ENCODE measurements at regions not wholly inside any gene's neighbourhood (a gene's known extent, or its start where the extent isn't known, plus 50 kb on each side); places are given as distances from the start of the nearest gene placed in this dataset.

- no peak for TF ChIP-seq CTCF (conservative IDR thresholded peaks at IDR 0.05; ENCODE audit: low read depth)
- CTCF ChIA-PET, result no interaction called here
- DNase-seq (ENCODE audit: low spot score), result no peak
Observed at GRCh38 chr1:99445071-99445470, 180.8 kb downstream of the PLPPR4 start.

GRCh38 chr1:99445486-99445885 lies 181.2 kb downstream of the PLPPR4 start:
- no peak for TF ChIP-seq CTCF (conservative IDR thresholded peaks at IDR 0.05; ENCODE audit: low read depth)
- POLR2A ChIA-PET (ENCODE audit: low non-redundant PET), result no interaction called here
- DNase-seq (ENCODE audit: low spot score), result no peak
- H3K27ac ChIP-seq, result no peak overlapping the region
- CTCF ChIA-PET, result no interaction called here

More at GRCh38 chr1:99445071-99445470, 180.8 kb downstream of the PLPPR4 start:
- POLR2A ChIA-PET (ENCODE audit: low non-redundant PET), result no interaction called here
- no peak overlapping the region for H3K27ac ChIP-seq

- POLR2A ChIA-PET (ENCODE audit: low non-redundant PET), result no interaction called here
- H3K27ac ChIP-seq, result no peak overlapping the region
- CTCF ChIA-PET, result no interaction called here
- no peak for DNase-seq (ENCODE audit: low spot score)
- no peak for TF ChIP-seq CTCF (conservative IDR thresholded peaks at IDR 0.05; ENCODE audit: low read depth)
Observed at GRCh38 chr1:99447721-99448120, 183.4 kb downstream of the PLPPR4 start.

DNA sequence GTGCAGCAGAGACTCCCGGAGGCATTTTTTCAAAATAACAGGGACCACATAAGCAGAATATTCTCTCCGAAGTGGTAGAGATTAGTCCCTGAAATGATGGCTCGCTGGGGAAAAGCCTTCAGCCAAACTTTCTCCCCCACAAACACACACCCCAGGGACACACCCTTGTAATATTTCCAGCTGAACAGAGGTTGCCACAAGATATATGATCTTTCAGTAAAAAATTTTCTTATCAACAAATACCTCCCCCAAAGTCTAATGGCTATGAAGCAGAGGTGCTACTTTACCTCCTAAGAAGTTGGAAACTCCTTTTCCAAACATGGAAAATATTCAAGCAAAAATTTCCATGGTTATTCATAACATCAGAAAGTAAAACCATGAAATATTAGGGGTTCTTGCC lies 190.2 kb upstream of the PALMD start:
- TF ChIP-seq CTCF (conservative IDR thresholded peaks at IDR 0.05; ENCODE audit: low read depth), result no peak
- ChIA-PET POLR2A (ENCODE audit: low non-redundant PET) (no interaction called here), CTCF (no interaction called here)
- H3K27ac ChIP-seq, result no peak overlapping the region
- no peak for DNase-seq (ENCODE audit: low spot score)

GRCh38 chr1:99456536-99456935 lies 189.4 kb upstream of the PALMD start:
- ChIA-PET CTCF (no interaction called here), POLR2A (ENCODE audit: low non-redundant PET) (no interaction called here)
- no peak for TF ChIP-seq CTCF (conservative IDR thresholded peaks at IDR 0.05; ENCODE audit: low read depth)
- no peak overlapping the region for H3K27ac ChIP-seq
- no peak for DNase-seq (ENCODE audit: low spot score)

DNA sequence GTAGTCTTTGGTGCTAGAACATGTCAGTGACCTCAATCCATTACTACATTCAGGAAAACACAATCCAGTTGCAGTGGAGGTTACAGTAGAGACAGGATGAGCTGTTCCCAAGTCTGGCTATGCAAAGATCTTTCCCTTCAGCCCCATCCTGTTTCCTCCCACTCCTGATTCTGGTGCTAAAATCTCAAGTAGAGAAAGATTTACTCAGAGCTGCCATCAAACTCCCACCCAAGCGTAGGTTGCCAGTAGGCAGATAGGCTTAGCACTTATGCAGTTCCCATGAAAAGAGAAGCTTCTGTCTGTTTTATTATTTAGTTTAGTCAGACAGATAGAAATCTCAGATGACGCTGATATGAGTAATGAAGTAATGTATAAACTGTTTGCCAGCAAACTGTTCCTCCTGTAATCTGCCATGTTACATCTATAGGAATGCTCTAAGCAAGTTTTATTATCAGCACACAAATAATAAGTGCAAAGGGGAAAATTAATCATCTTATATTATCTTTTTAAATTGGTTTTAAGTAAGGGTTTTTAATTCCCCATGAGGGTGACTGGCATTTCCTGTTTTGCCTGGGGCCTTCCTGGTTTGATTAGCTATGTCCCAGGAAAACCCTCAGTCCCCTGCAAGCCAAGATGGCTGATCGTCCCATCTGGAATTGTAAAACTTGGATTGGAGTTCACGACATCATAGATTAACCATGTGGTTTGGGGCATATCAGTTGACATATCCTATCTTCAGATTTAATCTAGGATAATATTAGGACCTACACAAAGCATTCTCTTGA lies 188.3 kb upstream of the PALMD start:
- no peak overlapping the region for H3K27ac ChIP-seq
- peak; percentile 67 for DNase-seq (ENCODE audit: low spot score)
- POLR2A ChIA-PET (ENCODE audit: low non-redundant PET), result no interaction called here
- TF ChIP-seq CTCF (conservative IDR thresholded peaks at IDR 0.05; ENCODE audit: low read depth), result no peak
- CTCF ChIA-PET, result interaction anchor here (0.6 kb wide), 1 partner anchor 19 kb away, joined by 3 read pairs; no protein-coding TSS in a partner anchor
